Dedifferentiated amniotic fluid mesenchymal stem cell (primary cell): ENCODE measurements at regions not wholly inside any gene's neighbourhood (a gene's known extent, or its start where the extent isn't known, plus 50 kb on each side); places are given as distances from the start of the nearest gene placed in this dataset.

Source experiments
- DNase-seq: peaks from one replicate; pipeline ENCODE4 v3.0.0-alpha.2; 2016; ENCODE audit errors: extremely low spot score

GRCh38 chr13:79724348-79725103 is 243.6 kb downstream of the NDFIP2 start:
- no peak for DNase-seq

GRCh38 chr13:79723519-79724024 is 242.6 kb downstream of the NDFIP2 start:
- DNase-seq: no peak

GRCh38 chr13:79722885-79723445 is 242.0 kb downstream of the NDFIP2 start:
- DNase-seq: no peak

GRCh38 chr13:79716191-79716590 is 235.2 kb downstream of the NDFIP2 start:
- DNase-seq: no peak

- no peak for DNase-seq
Observed at GRCh38 chr13:79711631-79712030, 230.7 kb downstream of the NDFIP2 start.

- peak; percentile 80 for DNase-seq
Observed at GRCh38 chr13:79710376-79710775, 229.4 kb downstream of the NDFIP2 start.

- peak; percentile 75 for DNase-seq
Observed at GRCh38 chr13:79709471-79709870, 228.5 kb downstream of the NDFIP2 start.

- no peak for DNase-seq
Observed at GRCh38 chr13:79703772-79704171, 222.8 kb downstream of the NDFIP2 start.

GRCh38 chr13:79695754-79696153 is 214.8 kb downstream of the NDFIP2 start:
- no peak for DNase-seq

GRCh38 chr13:79692846-79693245 is 211.9 kb downstream of the NDFIP2 start:
- peak; percentile 17 for DNase-seq

- DNase-seq: no peak
Observed at GRCh38 chr13:79691826-79692225, 210.9 kb downstream of the NDFIP2 start.

GRCh38 chr13:79688741-79689140 is 207.8 kb downstream of the NDFIP2 start:
- no peak for DNase-seq

- DNase-seq: no peak
Observed at GRCh38 chr13:79686441-79686840, 205.5 kb downstream of the NDFIP2 start.

GRCh38 chr13:79684371-79684770 is 203.4 kb downstream of the NDFIP2 start:
- no peak for DNase-seq

- DNase-seq: no peak
Observed at GRCh38 chr13:79682164-79682563, 201.2 kb downstream of the NDFIP2 start.

GRCh38 chr13:79681069-79681468 is 200.1 kb downstream of the NDFIP2 start:
- DNase-seq: no peak

- DNase-seq: no peak
Observed at GRCh38 chr13:79680485-79680884, 199.5 kb downstream of the NDFIP2 start.

GRCh38 chr13:79679334-79679733 is 198.4 kb downstream of the NDFIP2 start:
- DNase-seq: peak; percentile 59

GRCh38 chr13:79678100-79678499 is 197.1 kb downstream of the NDFIP2 start:
- DNase-seq: no peak

GRCh38 chr13:79675931-79676660 is 195.1 kb downstream of the NDFIP2 start:
- DNase-seq: no peak

- no peak for DNase-seq
Observed at GRCh38 chr13:79674765-79675515, 194.0 kb downstream of the NDFIP2 start.

GRCh38 chr13:79673993-79674377 is 193.0 kb downstream of the NDFIP2 start:
- no peak for DNase-seq
